ENCODE measurements at regions not wholly inside any gene's neighbourhood (a gene's known extent, or its start where the extent isn't known, plus 50 kb on each side); places are given as distances from the start of the nearest gene placed in this dataset.

DNA sequence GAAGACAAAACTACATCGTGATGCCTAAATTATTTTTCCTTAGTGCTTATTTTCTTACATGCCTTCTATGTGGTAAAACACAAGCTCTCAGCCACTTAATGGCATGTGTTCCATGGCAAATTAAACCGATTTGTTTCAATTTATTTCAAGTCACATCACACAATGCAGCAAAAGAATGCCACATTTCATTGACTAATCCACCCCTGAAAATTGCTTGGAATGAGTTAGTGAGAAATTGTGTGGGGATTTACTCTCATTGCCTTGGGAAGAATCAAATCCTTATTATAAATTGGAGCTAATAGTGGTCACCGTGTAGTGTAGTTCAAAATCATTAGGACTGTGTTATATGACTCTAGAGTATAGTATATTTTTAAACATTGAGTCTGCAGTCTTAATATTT lies 485.5 kb upstream of the KLHL1 start:
- no peak for TF ChIP-seq POLR2A (IDR thresholded peaks at IDR 0.05; ENCODE audit: extremely low read depth, insufficient read length)
- TF ChIP-seq, protein P1, sequence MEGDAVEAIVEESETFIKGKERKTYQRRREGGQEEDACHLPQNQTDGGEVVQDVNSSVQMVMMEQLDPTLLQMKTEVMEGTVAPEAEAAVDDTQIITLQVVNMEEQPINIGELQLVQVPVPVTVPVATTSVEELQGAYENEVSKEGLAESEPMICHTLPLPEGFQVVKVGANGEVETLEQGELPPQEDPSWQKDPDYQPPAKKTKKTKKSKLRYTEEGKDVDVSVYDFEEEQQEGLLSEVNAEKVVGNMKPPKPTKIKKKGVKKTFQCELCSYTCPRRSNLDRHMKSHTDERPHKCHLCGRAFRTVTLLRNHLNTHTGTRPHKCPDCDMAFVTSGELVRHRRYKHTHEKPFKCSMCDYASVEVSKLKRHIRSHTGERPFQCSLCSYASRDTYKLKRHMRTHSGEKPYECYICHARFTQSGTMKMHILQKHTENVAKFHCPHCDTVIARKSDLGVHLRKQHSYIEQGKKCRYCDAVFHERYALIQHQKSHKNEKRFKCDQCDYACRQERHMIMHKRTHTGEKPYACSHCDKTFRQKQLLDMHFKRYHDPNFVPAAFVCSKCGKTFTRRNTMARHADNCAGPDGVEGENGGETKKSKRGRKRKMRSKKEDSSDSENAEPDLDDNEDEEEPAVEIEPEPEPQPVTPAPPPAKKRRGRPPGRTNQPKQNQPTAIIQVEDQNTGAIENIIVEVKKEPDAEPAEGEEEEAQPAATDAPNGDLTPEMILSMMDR (IDR thresholded peaks at IDR 0.05; ENCODE audit: low read depth, low read length) = no peak
- no peak for TF ChIP-seq MAX (IDR thresholded peaks at IDR 0.05; ENCODE audit: low read depth, low read length)

All from NB4 (cell line).